A549 (cell line): ENCODE measurements at regions not wholly inside any gene's neighbourhood (a gene's known extent, or its start where the extent isn't known, plus 50 kb on each side); places are given as distances from the start of the nearest gene placed in this dataset.
"Not testable (repeated sequence)": the region's sequence is repeated elsewhere in the genome, so short reads cannot be mapped to it uniquely, and the experiment has no call there.

Experiments used
- CBX2 ChIP-seq: fragments of 200-600 bp; sonication (generic); IDR thresholded peaks from 2 replicates; pipeline ENCODE4 v1.6.1; 2016; ENCODE audit warnings: low read depth, mild to moderate bottlenecking, borderline replicate concordance
- CTCF ChIP-seq: fragments of >200 bp; sonication (Bioruptor Twin); formaldehyde crosslinking; IDR thresholded peaks from 3 replicates; pipeline ENCODE4 v1.5.1; 2016
- ELK1 ChIP-seq: fragments of 150-350 bp; IDR thresholded peaks from 2 replicates; pipeline ENCODE4 v1.6.1; 2014; ENCODE audit warnings: low read depth, mild to moderate bottlenecking, low read length
- JUN ChIP-seq, 2 experiments: fragments of >200 bp; sonication (Bioruptor Twin); formaldehyde crosslinking; IDR thresholded peaks; 2 replicates in 1 of 2; 3 replicates in 1 of 2; pipeline ENCODE4 v1.6.1; 2016 to 2017
- MAFK ChIP-seq: fragments of 450-650 bp; IDR thresholded peaks from 2 replicates; pipeline ENCODE4 v1.6.1; 2014; ENCODE audit not compliant: partially characterized antibody
- POLR2A ChIP-seq: IDR thresholded peaks from 2 replicates; pipeline ENCODE4 v1.6.1; 2012; ENCODE audit warnings: mild to moderate bottlenecking, low read length
- RAD21 ChIP-seq, 2 experiments: fragments of >200 bp in 1 of 2; sonication (Bioruptor Twin) in 1 of 2; formaldehyde crosslinking in 1 of 2; IDR thresholded peaks in 1 of 2; conservative IDR thresholded peaks in 1 of 2; 2 replicates in 1 of 2; 3 replicates in 1 of 2; pipeline ENCODE4 v1.6.1; 2012 to 2018; ENCODE audit warnings: inconsistent platforms in 1 of 2
- RARB ChIP-seq: fragments of 250-450 bp; sonication (Bioruptor Pico); IDR thresholded peaks from 2 replicates; pipeline ENCODE4 v1.8.0; 2021; ENCODE audit warnings: mild to moderate bottlenecking, moderate library complexity
- ZC3H11A ChIP-seq: fragments of 450-650 bp; IDR thresholded peaks from 2 replicates; pipeline ENCODE4 v1.6.1; 2014; ENCODE audit warnings: antibody characterized with exemption, mild to moderate bottlenecking

GRCh38 chr13:24933106-24934023 lies 162.6 kb upstream of the PABPC3 start:
- TF ChIP-seq MAFK; CTCF; POLR2A; RAD21 (conservative IDR thresholded peaks at IDR 0.05 in 1 of 2, IDR thresholded peaks at IDR 0.05 in 1 of 2); RARB (CRISPR knock-in tag); ELK1; CBX2; JUN (IDR thresholded peaks at IDR 0.05); ZC3H11A: not testable (repeated sequence)
